Astrocyte (in vitro differentiated cells and primary cell): ENCODE measurements at regions not wholly inside any gene's neighbourhood (a gene's known extent, or its start where the extent isn't known, plus 50 kb on each side); places are given as distances from the start of the nearest gene placed in this dataset.

Experiments used
- DNase-seq: peaks from one replicate; pipeline ENCODE4 v3.0.0-alpha.2; 2010; ENCODE audit warnings: low read depth
- FAIRE-seq: peaks from 2 replicates; lab custom pipeline; 2011; peaks lifted over from hg19 to GRCh38; lab: Jason Lieb, UNC
- H2AFZ ChIP-seq: 2 replicates; pipeline ENCODE4 v1.6.0; 2012; ENCODE audit warnings: low read depth, low read length, inconsistent platforms
- H3K27ac ChIP-seq: 2 replicates; pipeline ENCODE4 v1.5.1; 2011; ENCODE audit warnings: low read depth, low read length, inconsistent platforms
- H3K27me3 ChIP-seq: 2 replicates; pipeline ENCODE4 v1.6.0; 2011; ENCODE audit warnings: low read length, inconsistent platforms; ENCODE audit not compliant: insufficient read depth
- H3K36me3 ChIP-seq: 2 replicates; pipeline ENCODE4 v1.5.1; 2011; ENCODE audit warnings: low read length, inconsistent platforms; ENCODE audit not compliant: insufficient read depth
- H3K4me1 ChIP-seq: 2 replicates; pipeline ENCODE4 v1.5.1; 2011; ENCODE audit warnings: low read length, inconsistent platforms; ENCODE audit not compliant: insufficient read depth
- H3K4me2 ChIP-seq: 2 replicates; pipeline ENCODE4 v1.6.0; 2012; ENCODE audit warnings: low read length, inconsistent platforms
- H3K4me3 ChIP-seq: 2 replicates; pipeline ENCODE4 v1.5.1; 2011; ENCODE audit warnings: low read depth, mild to moderate bottlenecking, low read length, inconsistent platforms; ENCODE audit not compliant: insufficient read depth
- H3K79me2 ChIP-seq: 2 replicates; pipeline ENCODE4 v1.6.0; 2012; ENCODE audit warnings: mild to moderate bottlenecking, low read length, inconsistent platforms; ENCODE audit not compliant: insufficient read depth
- H3K9ac ChIP-seq: 2 replicates; pipeline ENCODE4 v1.6.0; 2012; ENCODE audit warnings: mild to moderate bottlenecking, low read length, inconsistent platforms
- H3K9me3 ChIP-seq: 2 replicates; pipeline ENCODE4 v1.5.1; 2012; ENCODE audit warnings: low read depth, mild to moderate bottlenecking, low read length, inconsistent platforms; ENCODE audit not compliant: insufficient read depth
- H4K20me1 ChIP-seq: 2 replicates; pipeline ENCODE4 v1.6.0; 2012; ENCODE audit warnings: low read length, inconsistent platforms; ENCODE audit not compliant: insufficient read depth
- H3K27ac Mint-ChIP-seq: one replicate; pipeline ENCODE4 v1.8.0; 2021; ENCODE audit warnings: mild to moderate bottlenecking, mixed read lengths; ENCODE audit not compliant: unreplicated experiment
- H3K27me3 Mint-ChIP-seq: one replicate; pipeline ENCODE4 v1.8.0; 2021; ENCODE audit warnings: low read depth, mixed read lengths; ENCODE audit not compliant: unreplicated experiment
- H3K36me3 Mint-ChIP-seq: one replicate; pipeline ENCODE4 v1.8.0; 2021; ENCODE audit warnings: low read depth, mixed read lengths; ENCODE audit not compliant: unreplicated experiment
- H3K4me1 Mint-ChIP-seq: one replicate; pipeline ENCODE4 v1.8.0; 2021; ENCODE audit warnings: low read depth, mixed read lengths; ENCODE audit not compliant: unreplicated experiment
- H3K4me3 Mint-ChIP-seq: one replicate; pipeline ENCODE4 v1.8.0; 2021; ENCODE audit warnings: mild to moderate bottlenecking, moderate library complexity, mixed read lengths; ENCODE audit not compliant: unreplicated experiment
- H3K9me3 Mint-ChIP-seq: one replicate; pipeline ENCODE4 v1.8.0; 2021; ENCODE audit warnings: mild to moderate bottlenecking, mixed read lengths; ENCODE audit not compliant: unreplicated experiment
- EZH2 ChIP-seq: IDR thresholded peaks from 2 replicates; pipeline ENCODE4 v1.6.1; 2012; ENCODE audit warnings: mild to moderate bottlenecking, low read length, inconsistent platforms; ENCODE audit not compliant: insufficient read depth
- TF ChIP-seq, protein P1 (sequence below): IDR thresholded peaks from 2 replicates; pipeline ENCODE4 v1.5.1; 2011; ENCODE audit warnings: low read depth, mild to moderate bottlenecking, inconsistent platforms, low read length, moderate library complexity; ENCODE audit not compliant: insufficient read depth

DNA sequence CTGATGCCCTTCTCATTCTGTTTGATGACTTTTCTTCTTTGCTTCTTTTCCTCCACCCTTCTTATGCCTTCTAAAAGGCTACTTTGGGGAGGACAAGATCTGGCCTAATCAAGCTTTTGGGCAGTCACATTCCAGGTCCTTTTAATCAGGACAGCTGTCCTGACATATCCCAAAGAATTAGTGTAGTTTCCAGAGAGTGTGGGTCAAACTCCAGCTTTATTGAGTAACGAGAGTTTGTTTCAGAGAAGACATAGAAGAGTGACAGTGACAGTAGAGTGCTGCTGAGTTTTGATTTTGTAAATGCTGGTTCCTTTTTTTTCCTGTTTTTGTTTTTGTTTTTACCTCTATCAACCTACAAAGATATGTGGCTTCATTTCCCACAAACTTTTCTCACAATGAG lies 158.4 kb upstream of the SESN3 start:
- Mint-ChIP-seq H3K9me3 (peaks cover 3% of the 10 kb centered on the region), H3K4me3 (no peak overlapping the region), H3K4me1 (no peaks in the 10 kb centered on the region), H3K36me3 (no peaks in the 10 kb centered on the region), H3K27me3 (peaks cover 13% of the 10 kb centered on the region), H3K27ac (no peak overlapping the region)
- H3K36me3 ChIP-seq = no peaks in the 10 kb centered on the region
- DNase-seq = no peak
- no peaks in the 10 kb centered on the region for H3K9me3 ChIP-seq
- no peaks in the 10 kb centered on the region for H4K20me1 ChIP-seq
- no peaks in the 10 kb centered on the region for H3K79me2 ChIP-seq
- no peaks in the 10 kb centered on the region for H3K4me1 ChIP-seq
- no peak overlapping the region for H3K4me3 ChIP-seq
- no peaks in the 10 kb centered on the region for H3K27me3 ChIP-seq
- H3K27ac ChIP-seq = no peak overlapping the region
- H3K4me2 ChIP-seq = no peak overlapping the region
- no peak for TF ChIP-seq EZH2
- TF ChIP-seq, protein P1, sequence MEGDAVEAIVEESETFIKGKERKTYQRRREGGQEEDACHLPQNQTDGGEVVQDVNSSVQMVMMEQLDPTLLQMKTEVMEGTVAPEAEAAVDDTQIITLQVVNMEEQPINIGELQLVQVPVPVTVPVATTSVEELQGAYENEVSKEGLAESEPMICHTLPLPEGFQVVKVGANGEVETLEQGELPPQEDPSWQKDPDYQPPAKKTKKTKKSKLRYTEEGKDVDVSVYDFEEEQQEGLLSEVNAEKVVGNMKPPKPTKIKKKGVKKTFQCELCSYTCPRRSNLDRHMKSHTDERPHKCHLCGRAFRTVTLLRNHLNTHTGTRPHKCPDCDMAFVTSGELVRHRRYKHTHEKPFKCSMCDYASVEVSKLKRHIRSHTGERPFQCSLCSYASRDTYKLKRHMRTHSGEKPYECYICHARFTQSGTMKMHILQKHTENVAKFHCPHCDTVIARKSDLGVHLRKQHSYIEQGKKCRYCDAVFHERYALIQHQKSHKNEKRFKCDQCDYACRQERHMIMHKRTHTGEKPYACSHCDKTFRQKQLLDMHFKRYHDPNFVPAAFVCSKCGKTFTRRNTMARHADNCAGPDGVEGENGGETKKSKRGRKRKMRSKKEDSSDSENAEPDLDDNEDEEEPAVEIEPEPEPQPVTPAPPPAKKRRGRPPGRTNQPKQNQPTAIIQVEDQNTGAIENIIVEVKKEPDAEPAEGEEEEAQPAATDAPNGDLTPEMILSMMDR = no peak
- no peak overlapping the region for H2AFZ ChIP-seq
- H3K9ac ChIP-seq = no peak overlapping the region
- no peak for FAIRE-seq

- H3K4me2 ChIP-seq = no peak overlapping the region
- no peaks in the 10 kb centered on the region for H3K36me3 ChIP-seq
- no peak overlapping the region for H3K27ac ChIP-seq
- H3K4me3 ChIP-seq = no peak overlapping the region
- TF ChIP-seq, protein P1 = no peak
- no peak for TF ChIP-seq EZH2
- no peaks in the 10 kb centered on the region for H3K36me3 Mint-ChIP-seq
- no peak overlapping the region for H3K9ac ChIP-seq
- FAIRE-seq (no peak), DNase-seq (no peak)
- no peak overlapping the region for H3K27ac Mint-ChIP-seq
- no peaks in the 10 kb centered on the region for H3K27me3 ChIP-seq
- H3K9me3 Mint-ChIP-seq = peaks cover 3% of the 10 kb centered on the region
- no peaks in the 10 kb centered on the region for H4K20me1 ChIP-seq
- H3K4me1 Mint-ChIP-seq = no peaks in the 10 kb centered on the region
- no peaks in the 10 kb centered on the region for H3K9me3 ChIP-seq
- no peak overlapping the region for H3K4me3 Mint-ChIP-seq
- no peaks in the 10 kb centered on the region for H3K79me2 ChIP-seq
- no peak overlapping the region for H2AFZ ChIP-seq
- peaks cover 13% of the 10 kb centered on the region for H3K27me3 Mint-ChIP-seq
- no peaks in the 10 kb centered on the region for H3K4me1 ChIP-seq
These were observed 157.1 kb upstream of the SESN3 start for GRCh38 chr11:95388086-95388485.

- no peak for FAIRE-seq
- H2AFZ ChIP-seq = no peak overlapping the region
- H3K4me3 Mint-ChIP-seq = no peak overlapping the region
These were observed 156.3 kb upstream of the SESN3 start for GRCh38 chr11:95387325-95387724.

More at GRCh38 chr11:95387325-95387724, 156.3 kb upstream of the SESN3 start:
- peaks cover 14% of the 10 kb centered on the region for H3K27me3 Mint-ChIP-seq
- H3K27ac Mint-ChIP-seq = no peak overlapping the region
- no peaks in the 10 kb centered on the region for H3K36me3 Mint-ChIP-seq
- DNase-seq = no peak
- Histone ChIP-seq H3K4me2 (no peak overlapping the region), H3K4me1 (no peaks in the 10 kb centered on the region), H3K79me2 (no peaks in the 10 kb centered on the region), H3K4me3 (no peak overlapping the region), H3K36me3 (no peaks in the 10 kb centered on the region), H3K27me3 (no peaks in the 10 kb centered on the region), H3K27ac (no peak overlapping the region), H3K9ac (no peak overlapping the region), H4K20me1 (no peaks in the 10 kb centered on the region), H3K9me3 (no peaks in the 10 kb centered on the region)
- TF ChIP-seq, protein P1 = no peak
- no peak for TF ChIP-seq EZH2
- H3K4me1 Mint-ChIP-seq = no peaks in the 10 kb centered on the region
- H3K9me3 Mint-ChIP-seq = peaks cover 3% of the 10 kb centered on the region
